Esophagus (tissue), 2 donors: ENCODE measurements at regions not wholly inside any gene's neighbourhood (a gene's known extent, or its start where the extent isn't known, plus 50 kb on each side); places are given as distances from the start of the nearest gene placed in this dataset.
"Not testable (repeated sequence)": the region's sequence is repeated elsewhere in the genome, so short reads cannot be mapped to it uniquely, and the experiment has no call there.

Source experiments
- H3K27ac ChIP-seq, 2 donors: one replicate each; pipeline ENCODE4 v1.5.1; 2013; ENCODE audit warnings: low read depth in 2 of 2, mild to moderate bottlenecking in 2 of 2, inconsistent platforms in 1 of 2, low read length in 1 of 2, moderate library complexity in 1 of 2
- H3K27me3 ChIP-seq, 2 donors: one replicate each; pipeline ENCODE4 v1.6.1; 2013; ENCODE audit warnings: low read length in 2 of 2, control low read depth in 1 of 2, mild to moderate bottlenecking in 1 of 2; ENCODE audit not compliant: insufficient read depth in 2 of 2, control insufficient read depth in 1 of 2
- H3K36me3 ChIP-seq, 2 donors: one replicate each; pipeline ENCODE4 v1.6.1; 2013; ENCODE audit warnings: low read length in 1 of 2; ENCODE audit not compliant: control insufficient read depth in 2 of 2, insufficient read depth in 2 of 2
- H3K4me1 ChIP-seq, 2 donors: one replicate each; pipeline ENCODE4 v1.6.1; 2013; ENCODE audit warnings: low read length in 1 of 2; ENCODE audit not compliant: control insufficient read depth in 2 of 2, insufficient read depth in 2 of 2
- H3K4me3 ChIP-seq, 2 donors: one replicate each; pipeline ENCODE4 v1.5.1; 2013; ENCODE audit warnings: low read length in 2 of 2, mild to moderate bottlenecking in 2 of 2, low read depth in 1 of 2, moderate library complexity in 1 of 2
- H3K9me3 ChIP-seq, 2 donors: one replicate each; pipeline ENCODE4 v1.6.1; 2013; ENCODE audit warnings: mild to moderate bottlenecking in 2 of 2, low read depth in 1 of 2, low read length in 1 of 2, moderate library complexity in 1 of 2; ENCODE audit not compliant: control insufficient read depth in 2 of 2, insufficient read depth in 1 of 2
- WGBS, 2 donors: extraction: QIAGEN DNeasy Blood & Tissue Kit; methylation state at CpG; one replicate each; pipeline ENCODE4 v1.1.7; 2013; 5-methylcytosine and 5-hydroxymethylcytosine counted together
- donor health status: healthy with polysubstance abuse.
- donor health status: Bipolar disorder and iron deficiency.

DNA sequence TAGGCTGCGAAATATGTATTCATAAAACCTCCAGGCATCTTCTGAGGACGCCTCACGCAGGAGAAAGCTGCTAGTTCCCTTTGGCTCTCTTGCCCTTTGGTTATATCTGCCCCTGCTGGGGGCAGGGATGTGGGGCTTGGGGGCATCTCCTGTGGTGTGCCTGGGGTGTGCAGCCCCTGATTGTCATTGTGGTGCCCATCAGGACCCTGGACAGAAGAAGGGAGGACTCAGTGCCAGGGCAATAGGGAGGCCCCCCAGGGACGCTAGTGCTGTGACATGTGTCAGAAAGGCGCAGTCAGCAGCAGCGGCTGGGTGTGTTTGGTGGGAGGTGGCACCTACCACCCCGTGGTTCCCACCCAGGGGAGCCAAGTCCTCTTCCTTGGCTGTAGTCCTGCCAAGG lies 102.5 kb upstream of the PZP start:
- 91 to 92% methylated on average over 6 to 7 of the region's 7 CpGs for WGBS, 2 donors
- H3K4me3 ChIP-seq, H3K9me3 ChIP-seq, H3K27me3 ChIP-seq, H3K36me3 ChIP-seq, H3K27ac ChIP-seq, H3K4me1 ChIP-seq: not testable (repeated sequence)

- H3K9me3 ChIP-seq, H3K27ac ChIP-seq, H3K4me1 ChIP-seq, H3K4me3 ChIP-seq, H3K36me3 ChIP-seq, H3K27me3 ChIP-seq: not testable (repeated sequence)
- 72 to 80% methylated on average over 11 to 12 of the region's 12 CpGs for WGBS, 2 donors
Measured at GRCh38 chr12:9309749-9310148, 101.6 kb upstream of the PZP start.

- H3K27ac ChIP-seq, H3K9me3 ChIP-seq, H3K27me3 ChIP-seq, H3K36me3 ChIP-seq, H3K4me1 ChIP-seq, H3K4me3 ChIP-seq: not testable (repeated sequence)
- no CpG with 5 or more reads among the region's 2 CpGs for WGBS, 2 donors
Measured at GRCh38 chr12:9308745-9309144, 100.5 kb upstream of the PZP start.

DNA sequence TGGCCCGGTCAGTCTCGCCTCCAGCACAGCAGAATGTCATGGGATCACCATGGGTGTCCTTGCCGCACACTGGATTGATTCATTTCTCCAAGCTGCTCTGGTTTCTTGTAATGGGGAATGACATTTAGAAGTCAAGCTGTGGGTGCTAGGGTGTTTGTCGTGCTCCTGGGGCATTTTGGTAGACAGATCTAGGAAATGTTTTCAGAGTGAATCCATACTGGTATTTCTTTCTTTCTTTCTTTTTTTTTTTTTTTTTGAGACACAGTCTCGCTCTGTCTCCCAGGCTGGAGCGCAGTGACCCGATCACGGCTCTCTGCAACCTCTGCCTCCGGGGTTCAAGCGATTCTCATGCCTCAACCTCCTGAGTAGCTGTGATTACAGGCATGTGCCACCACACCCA lies 100.0 kb upstream of the PZP start:
- 96 to 98% methylated on average over 10 of the region's 10 CpGs for WGBS, 2 donors
- not testable (repeated sequence) for H3K4me1 ChIP-seq, H3K27me3 ChIP-seq, H3K9me3 ChIP-seq, H3K4me3 ChIP-seq, H3K27ac ChIP-seq, H3K36me3 ChIP-seq

DNA sequence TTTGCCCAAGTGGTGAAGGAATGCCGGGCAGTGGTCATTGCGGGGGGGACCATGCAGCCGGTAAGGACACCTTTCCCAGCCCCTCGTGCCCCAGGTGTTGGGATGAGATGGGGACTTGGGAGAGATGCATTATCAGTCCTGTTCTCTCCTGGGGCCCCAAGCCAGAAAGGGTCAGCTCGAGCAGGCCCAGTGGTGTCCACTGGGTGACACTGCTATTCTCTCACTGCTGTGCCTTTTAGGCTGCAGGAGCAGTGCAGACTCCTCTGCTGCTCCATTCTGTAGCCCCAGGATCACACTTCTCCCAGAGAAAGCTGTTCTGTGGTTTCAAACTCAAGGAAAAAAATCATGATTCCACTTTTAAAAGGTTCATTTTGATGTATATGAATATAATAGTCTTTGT lies 99.1 kb upstream of the PZP start:
- 93 to 97% methylated on average over 5 of the region's 5 CpGs for WGBS, 2 donors
- H3K4me3 ChIP-seq = not testable (repeated sequence)

DNA sequence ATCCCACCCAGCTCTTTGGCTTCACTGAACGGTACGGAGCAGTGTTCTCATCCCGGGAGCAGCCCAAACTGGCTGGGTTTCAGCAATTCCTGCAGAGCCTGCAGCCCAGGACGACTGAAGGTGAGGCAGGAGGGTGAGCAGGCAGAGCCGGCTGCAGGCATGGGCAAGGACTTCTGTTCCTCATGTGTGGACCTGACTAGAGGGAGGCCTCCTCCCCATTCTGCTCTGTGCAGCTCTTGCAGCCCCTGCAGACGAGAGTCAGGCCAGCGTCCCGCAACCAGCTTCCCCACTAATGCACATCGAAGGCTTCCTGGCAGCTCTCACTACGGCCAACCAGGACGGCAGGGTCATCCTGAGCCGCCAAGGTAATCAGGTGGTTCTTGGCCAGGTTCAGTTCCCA lies 97.8 kb upstream of the PZP start:
- not testable (repeated sequence) for H3K36me3 ChIP-seq, H3K9me3 ChIP-seq, H3K27ac ChIP-seq, H3K4me3 ChIP-seq, H3K4me1 ChIP-seq, H3K27me3 ChIP-seq
- WGBS, 2 donors = 73 to 82% methylated on average over 8 to 9 of the region's 12 CpGs

More for the DNA sequence above, 99.1 kb upstream of the PZP start:
- not testable (repeated sequence) for H3K36me3 ChIP-seq, H3K4me1 ChIP-seq, H3K27me3 ChIP-seq, H3K9me3 ChIP-seq, H3K27ac ChIP-seq

GRCh38 chr12:9304540-9304939 lies 96.3 kb upstream of the PZP start:
- not testable (repeated sequence) for H3K36me3 ChIP-seq, H3K27me3 ChIP-seq, H3K4me1 ChIP-seq, H3K4me3 ChIP-seq, H3K27ac ChIP-seq, H3K9me3 ChIP-seq
- 90 to 91% methylated on average over 11 to 13 of the region's 13 CpGs for WGBS, 2 donors

DNA sequence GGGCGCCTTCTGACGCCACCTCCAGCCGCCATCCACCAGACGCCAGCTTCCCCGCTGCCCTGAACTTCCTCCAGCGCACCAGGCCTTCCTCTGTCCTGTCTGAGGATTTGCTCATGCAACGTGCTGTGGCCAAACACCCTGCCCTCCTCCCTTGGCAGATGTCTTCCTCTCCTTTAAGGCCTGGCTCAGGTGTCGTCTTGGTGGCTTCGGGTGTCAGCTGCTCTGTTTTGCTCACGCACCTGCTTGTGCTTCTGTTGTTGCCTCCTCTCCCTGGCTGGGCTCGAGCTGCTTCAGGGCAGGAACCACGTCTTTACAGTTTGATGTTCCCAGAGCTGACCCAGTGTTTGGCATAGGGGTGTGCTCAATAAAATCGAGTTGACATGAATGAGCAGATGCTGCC lies 87.7 kb upstream of the PZP start:
- H3K27ac ChIP-seq, H3K4me3 ChIP-seq, H3K27me3 ChIP-seq, H3K4me1 ChIP-seq, H3K9me3 ChIP-seq, H3K36me3 ChIP-seq: not testable (repeated sequence)
- WGBS, 2 donors = 88 to 89% methylated on average over 1 of the region's 13 CpGs

GRCh38 chr12:9294072-9294620 lies 86.0 kb upstream of the PZP start:
- not testable (repeated sequence) for H3K27me3 ChIP-seq, H3K4me3 ChIP-seq, H3K27ac ChIP-seq, H3K36me3 ChIP-seq, H3K4me1 ChIP-seq, H3K9me3 ChIP-seq
- 91 to 95% methylated on average over 11 to 13 of the region's 16 CpGs for WGBS, 2 donors

GRCh38 chr12:9293391-9293790 lies 85.2 kb upstream of the PZP start:
- H3K9me3 ChIP-seq, H3K4me1 ChIP-seq, H3K4me3 ChIP-seq, H3K27ac ChIP-seq, H3K36me3 ChIP-seq, H3K27me3 ChIP-seq: not testable (repeated sequence)
- no CpG with 5 or more reads among the region's 3 CpGs for WGBS, 2 donors
